RCC 7860 (cell line): ENCODE measurements at regions not wholly inside any gene's neighbourhood (a gene's known extent, or its start where the extent isn't known, plus 50 kb on each side); places are given as distances from the start of the nearest gene placed in this dataset.
"Not testable (repeated sequence)": the region's sequence is repeated elsewhere in the genome, so short reads cannot be mapped to it uniquely, and the experiment has no call there.

Experiments used
- DNase-seq: peaks from one replicate; pipeline ENCODE4 v3.0.0-alpha.2; 2015; ENCODE audit warnings: low spot score
- FAIRE-seq: peaks from 2 replicates; lab custom pipeline; 2012; peaks lifted over from hg19 to GRCh38; lab: Jason Lieb, UNC

- DNase-seq (no peak), FAIRE-seq (no peak)
These were observed 65.5 kb upstream of the FGF3 start for GRCh38 chr11:69884751-69885150.

DNA sequence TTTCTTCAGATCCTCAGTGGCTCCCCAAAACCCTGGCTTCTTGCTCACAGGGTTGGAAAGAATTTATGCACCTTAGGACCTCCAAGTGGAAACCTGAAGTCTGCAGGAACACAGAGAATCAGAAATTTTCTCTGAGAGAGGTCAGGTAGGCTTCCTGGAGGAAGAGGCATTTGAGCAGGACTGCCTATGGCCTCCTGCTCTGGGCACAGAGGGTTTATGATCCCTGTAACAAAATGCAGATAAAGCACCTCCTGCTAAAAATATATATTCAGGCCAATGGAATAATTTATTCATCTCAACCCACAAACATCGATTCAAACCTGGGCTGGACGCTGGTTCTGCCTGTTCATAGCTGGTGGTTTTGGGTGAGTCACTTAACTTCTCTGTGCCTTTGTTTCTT is 68.1 kb upstream of the FGF3 start:
- DNase-seq: no peak
- FAIRE-seq: no peak

DNA sequence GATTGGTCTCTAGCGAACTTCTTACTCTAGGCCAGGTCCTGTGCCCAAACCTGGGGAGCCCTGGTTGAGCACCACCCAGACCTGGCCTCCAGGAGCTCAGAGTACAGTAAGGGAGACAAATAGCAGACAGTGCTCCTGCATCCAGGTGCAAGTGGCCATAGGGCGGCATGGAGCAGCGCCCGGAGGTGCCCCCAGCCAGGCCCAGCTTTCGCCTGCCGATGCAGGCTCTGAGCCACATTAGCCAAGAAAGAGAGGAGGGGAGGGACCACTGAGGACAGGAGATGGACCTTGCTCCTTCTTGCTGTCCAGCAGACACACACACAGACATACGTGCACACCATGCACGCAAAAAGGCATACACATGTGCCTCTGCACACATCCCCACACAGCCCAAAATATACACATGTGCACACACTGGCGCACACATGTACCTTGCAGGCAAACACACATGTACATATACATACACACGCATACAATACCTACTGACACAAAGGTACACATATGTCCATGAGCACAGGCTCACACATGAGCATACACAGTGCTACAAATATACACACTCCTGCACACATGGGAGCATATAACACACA is 68.7 kb upstream of the FGF3 start:
- no peak for DNase-seq

DNA sequence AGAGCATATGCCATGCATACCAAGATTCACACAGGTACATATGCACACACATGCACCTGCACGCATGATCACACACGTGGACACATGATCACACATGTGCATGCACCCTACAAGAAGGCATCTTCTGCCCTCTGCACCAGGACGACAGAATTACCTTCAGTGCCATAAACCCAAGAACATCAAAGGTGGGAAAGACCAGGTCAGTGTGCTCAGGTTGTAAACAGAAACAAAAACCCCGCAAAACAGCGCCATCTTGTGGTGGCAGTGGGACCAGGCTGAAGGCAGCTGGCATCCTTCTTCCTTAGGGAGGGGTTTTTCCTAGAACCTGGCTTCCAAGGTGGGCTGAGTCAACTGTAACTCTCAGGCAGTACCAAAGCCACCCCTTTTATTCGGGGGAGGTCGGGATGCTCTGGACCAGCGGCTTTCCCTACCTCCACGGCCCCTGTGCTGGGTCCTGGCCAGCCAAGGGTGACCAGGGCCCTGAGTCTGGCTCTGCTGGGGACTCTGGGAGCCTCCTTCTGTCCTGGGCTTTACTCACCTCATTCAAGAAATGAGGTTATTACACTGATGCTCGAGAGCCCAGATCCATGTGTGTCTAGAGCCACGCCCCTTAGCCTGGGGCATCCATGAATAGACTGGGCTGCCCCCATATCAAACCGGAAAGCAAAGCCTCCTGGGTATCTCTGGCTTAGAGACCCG is 69.4 kb upstream of the FGF3 start:
- FAIRE-seq: no peak
- peak; percentile 35 for DNase-seq

More for the DNA sequence above, 68.7 kb upstream of the FGF3 start:
- no peak for FAIRE-seq

DNA sequence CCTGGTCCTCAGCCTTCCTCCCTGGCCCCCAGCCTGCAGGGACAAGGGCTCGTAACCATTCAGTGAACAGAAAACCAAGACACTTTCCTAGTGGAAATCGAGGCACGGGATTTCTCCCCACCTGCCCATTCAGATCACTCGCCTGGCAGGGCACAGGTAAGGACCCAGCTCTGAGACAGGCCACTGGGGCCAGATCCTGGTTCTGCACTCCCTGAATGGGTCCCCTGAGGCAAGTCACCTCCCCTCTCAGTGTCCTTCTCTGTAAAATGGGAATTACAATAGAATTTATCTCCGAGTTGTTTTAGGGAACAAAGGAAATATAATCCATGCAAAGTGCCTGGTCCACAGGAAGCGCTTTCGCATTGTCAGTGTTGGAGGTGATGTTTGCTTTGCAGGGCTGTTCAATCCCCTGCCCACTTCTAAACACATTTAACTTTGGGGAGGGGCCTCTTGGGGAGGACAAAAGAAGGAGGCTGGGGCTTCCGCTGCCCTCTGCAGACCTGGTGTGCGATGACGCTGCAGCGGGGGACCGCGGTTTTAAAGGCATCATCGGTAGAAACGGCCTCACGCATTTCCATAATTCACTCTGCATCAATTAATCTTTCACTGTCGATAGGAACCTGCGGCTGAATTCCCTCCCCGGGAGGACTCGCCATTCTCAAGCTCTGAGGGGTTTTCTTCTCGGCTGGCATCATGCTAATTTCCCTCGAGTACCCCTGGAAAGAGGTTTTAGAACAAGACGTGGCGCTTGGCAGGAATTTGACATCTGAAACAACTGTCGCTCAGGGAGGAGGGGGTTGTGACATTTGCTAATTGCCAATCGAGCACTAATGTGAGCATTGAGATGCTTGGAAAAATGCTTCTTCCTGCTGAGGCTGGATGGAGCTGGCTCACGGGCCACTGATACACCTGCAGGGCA is 70.4 kb upstream of the FGF3 start:
- FAIRE-seq (no peak), DNase-seq (no peak)

DNA sequence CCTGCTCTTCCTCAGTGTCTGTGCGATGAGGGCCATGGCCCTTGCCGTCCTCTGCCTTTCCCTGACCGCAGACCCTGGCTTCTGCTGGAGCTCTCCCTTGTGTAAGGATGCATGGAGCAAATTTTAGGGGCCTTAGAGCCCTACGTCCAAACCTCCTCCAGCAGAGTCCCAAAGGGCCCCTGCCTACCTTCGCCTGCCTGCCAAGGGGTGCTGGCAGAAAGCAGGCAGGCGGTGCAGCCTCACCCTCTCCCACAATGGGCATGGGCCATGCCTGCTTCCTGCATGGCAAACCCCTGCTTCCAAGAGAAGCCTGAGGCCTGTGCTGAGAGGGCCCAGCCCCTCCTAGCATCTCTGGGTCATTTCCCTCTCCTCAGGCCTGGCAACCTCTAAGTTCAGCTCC is 71.3 kb upstream of the FGF3 start:
- no peak for FAIRE-seq

DNA sequence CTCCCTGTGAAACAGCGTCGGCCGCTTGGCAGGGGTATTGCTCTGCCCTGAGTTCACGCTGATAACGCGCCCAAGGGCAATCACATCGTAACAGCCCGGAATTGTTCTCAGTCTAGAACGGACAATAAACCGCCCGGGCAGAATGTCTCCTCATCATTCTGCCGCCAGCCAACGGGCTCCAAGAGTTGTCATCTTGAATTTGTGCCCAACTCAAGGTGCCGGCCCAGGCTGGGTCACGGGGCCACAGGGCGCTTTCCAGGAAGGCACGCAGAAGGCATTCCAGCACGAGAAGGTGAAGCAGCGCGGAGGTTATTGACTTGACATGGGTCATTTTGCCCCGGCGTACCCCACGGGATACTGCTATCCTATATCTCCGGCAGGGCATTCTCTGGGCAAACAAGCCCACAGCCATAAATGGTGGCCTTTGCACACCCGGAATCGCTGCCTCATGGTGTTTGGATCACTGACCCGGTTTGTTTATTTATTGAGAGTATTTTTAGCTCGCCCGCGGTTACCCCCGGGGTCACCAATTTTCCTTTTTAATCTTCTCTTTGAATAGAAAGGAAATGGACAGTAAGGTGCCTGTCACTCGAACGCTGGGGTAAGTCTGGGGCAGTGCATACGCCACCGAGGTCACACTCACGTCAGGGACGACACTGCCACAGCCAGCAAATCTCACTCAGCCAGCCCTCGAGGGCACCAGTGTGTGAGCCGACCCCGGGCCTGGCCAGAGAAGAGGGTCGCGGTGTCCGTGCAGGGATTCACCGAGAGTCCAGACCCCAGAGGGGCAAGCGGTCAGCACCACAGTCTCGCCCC is 72.4 kb upstream of the FGF3 start:
- FAIRE-seq: no peak
- DNase-seq: no peak

More for the DNA sequence above, 71.3 kb upstream of the FGF3 start:
- no peak for DNase-seq

DNA sequence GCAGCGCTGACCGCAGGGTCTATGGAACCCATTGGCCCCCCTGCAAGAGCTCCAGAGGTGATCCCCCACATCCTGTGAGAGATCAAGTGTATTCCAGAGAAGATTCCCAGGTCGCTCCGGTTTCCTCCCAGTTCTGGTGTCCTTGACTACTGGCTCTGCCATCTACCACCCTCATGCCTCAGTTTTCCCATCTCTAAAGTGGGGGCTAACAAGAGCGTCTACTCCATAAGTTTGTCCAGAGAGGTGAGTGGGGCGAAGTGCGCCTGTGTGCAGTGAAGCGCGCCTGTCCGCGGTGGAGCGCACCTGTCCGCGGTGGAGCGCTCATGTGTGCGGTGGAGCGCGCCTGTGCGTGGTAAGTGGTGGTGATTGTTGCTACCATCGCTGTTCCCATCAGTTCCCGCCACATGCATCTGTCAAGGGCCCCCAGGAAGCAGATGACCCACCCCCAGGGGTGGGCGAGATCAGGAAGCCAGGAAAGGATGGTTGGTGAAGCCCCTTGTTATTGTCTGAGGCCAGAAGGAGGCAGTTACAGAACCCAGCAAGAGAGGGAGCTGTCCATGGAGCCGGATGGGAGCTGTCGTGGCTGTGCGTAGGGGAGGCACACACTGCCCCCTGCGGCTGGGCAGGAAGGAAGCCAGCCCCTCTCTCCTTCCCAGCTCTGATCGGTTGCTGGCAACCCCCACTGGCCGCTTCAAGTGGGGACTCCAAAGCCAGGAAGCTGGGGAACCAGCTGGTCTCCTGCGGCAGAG is 73.2 kb upstream of the FGF3 start:
- DNase-seq: no peak

GRCh38 chr11:69892986-69893555 is 73.9 kb upstream of the FGF3 start:
- no peak for DNase-seq
- no peak for FAIRE-seq

More for the DNA sequence above, 73.2 kb upstream of the FGF3 start:
- no peak for FAIRE-seq

GRCh38 chr11:69893631-69894030 is 74.4 kb upstream of the FGF3 start:
- DNase-seq (no peak), FAIRE-seq (no peak)

DNA sequence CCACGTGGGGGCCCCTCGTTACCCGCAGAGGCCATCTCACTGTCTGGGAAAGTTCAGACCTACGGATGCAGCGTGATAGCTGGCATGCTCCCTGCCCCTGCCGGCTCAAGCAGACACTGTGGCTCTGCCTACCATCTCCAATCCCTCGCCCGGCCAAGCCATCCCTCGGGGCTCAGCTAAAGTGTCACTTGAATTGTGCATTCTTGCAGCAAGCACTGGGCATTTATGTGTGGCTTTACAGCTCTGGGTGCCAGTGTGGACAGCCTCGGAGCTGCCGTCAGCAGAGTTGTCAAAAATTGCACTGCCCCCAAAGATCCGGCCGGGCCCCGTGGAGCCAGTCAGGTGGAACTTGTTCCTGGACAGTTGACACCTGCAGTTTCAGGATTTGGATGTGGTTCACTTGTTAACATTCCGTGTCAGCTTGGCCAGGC is 75.0 kb upstream of the FGF3 start:
- no peak for DNase-seq
- FAIRE-seq: no peak

- FAIRE-seq (no peak), DNase-seq (no peak)
These were observed 75.4 kb upstream of the FGF3 start for GRCh38 chr11:69894648-69895047.

DNA sequence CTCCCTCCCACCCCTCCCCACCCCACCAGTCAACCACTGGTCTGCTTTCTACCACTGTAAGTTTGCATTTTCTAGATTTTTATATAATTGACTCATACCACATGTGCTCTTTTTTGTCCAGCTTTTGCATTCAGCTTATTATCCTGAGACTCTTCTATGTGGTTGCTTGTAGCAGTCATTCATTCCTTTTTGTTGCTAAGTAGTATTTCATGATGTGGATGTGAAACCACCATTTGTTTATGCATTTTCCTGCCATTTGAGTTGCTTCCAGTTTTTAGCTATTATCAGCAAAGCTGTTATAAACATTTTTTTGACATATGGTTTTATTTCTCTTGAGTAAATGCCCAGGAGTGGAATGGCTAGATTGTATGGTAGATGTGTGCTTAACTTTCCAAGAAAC is 77.0 kb upstream of the FGF3 start:
- FAIRE-seq: no peak
- no peak for DNase-seq

DNA sequence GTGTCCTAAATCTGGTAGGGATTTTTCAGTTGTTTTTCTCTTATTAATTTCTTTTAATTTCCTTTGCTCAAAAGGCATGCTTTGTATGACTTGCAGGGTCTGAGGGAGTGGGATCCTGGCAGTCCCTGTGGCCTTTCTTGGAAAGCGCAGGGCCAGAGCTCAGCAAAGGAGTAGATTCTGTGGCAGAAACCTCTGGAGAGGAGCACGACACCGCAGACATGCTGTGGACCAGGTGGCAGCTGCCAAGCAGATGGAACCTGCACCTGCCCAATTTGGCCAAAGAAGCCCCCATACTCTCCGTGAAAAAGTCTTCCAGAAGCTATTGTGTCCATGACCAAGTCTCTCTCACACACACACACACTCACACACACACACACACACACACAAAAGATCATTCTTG is 78.9 kb upstream of the FGF3 start:
- DNase-seq: no peak
- no peak for FAIRE-seq

GRCh38 chr11:69899957-69900821 is 81.0 kb upstream of the FGF3 start:
- FAIRE-seq: no peak
- DNase-seq: peak; percentile 30

- FAIRE-seq, DNase-seq: not testable (repeated sequence)
These were observed 81.6 kb upstream of the FGF3 start for GRCh38 chr11:69900822-69901302.

DNA sequence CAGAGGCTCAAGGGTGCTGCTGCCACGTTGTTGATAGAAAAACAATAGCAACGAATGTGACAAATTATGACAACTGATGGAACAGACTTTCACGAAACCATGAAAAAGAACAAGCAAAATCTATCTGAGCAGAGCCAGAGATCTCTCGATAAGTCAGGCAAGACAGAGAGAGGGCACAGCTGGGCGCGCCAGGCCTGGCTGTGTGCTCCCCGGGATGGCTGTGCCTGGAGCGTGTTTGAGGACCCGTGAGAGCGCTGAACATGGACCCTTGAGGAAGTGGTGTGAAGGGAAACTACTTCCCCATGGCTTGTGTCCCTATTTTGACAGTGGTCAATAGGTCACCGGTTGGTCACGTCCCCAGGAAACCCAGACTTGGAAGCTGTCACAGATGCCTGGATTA is 83.1 kb upstream of the FGF3 start:
- no peak for FAIRE-seq

GRCh38 chr11:69903211-69903610 is 84.0 kb upstream of the FGF3 start:
- FAIRE-seq: no peak

More for the DNA sequence above, 83.1 kb upstream of the FGF3 start:
- no peak for DNase-seq

More at GRCh38 chr11:69903211-69903610, 84.0 kb upstream of the FGF3 start:
- no peak for DNase-seq
